RWPE2 (cell line): ENCODE measurements at regions not wholly inside any gene's neighbourhood (a gene's known extent, or its start where the extent isn't known, plus 50 kb on each side); places are given as distances from the start of the nearest gene placed in this dataset.

Experiments used
- ATAC-seq: fragments of 200-7000 bp; cut with Tn5 transposase; 3 replicates; pipeline ENCODE4 v1.9.1; 2021; ENCODE audit warnings: low read depth
- DNase-seq: peaks from one replicate; pipeline ENCODE4 v3.0.0-alpha.2; 2020; ENCODE audit warnings: low spot score
- H3K27ac ChIP-seq: fragments of 450-650 bp; 2 replicates; pipeline ENCODE4 v1.5.1; 2017; ENCODE audit warnings: mild to moderate bottlenecking; ENCODE audit not compliant: poor library complexity, severe bottlenecking
- H3K27me3 ChIP-seq: fragments of 250-450 bp; sonication (Bioruptor Pico); 2 replicates; pipeline ENCODE4 v1.5.1; 2021; ENCODE audit warnings: mild to moderate bottlenecking, moderate library complexity; ENCODE audit not compliant: insufficient read depth, poor library complexity, severe bottlenecking
- H3K36me3 ChIP-seq: fragments of 250-450 bp; sonication (Bioruptor Pico); 2 replicates; pipeline ENCODE4 v1.5.1; 2020; ENCODE audit warnings: low read depth, mild to moderate bottlenecking, moderate library complexity
- H3K4me1 ChIP-seq: fragments of 250-450 bp; sonication (Bioruptor Pico); 2 replicates; pipeline ENCODE4 v1.5.1; 2021; ENCODE audit warnings: mild to moderate bottlenecking, moderate library complexity; ENCODE audit not compliant: insufficient read depth, poor library complexity, severe bottlenecking
- H3K4me3 ChIP-seq: fragments of 250-450 bp; sonication (Bioruptor Pico); 2 replicates; pipeline ENCODE4 v1.5.1; 2021; ENCODE audit warnings: mild to moderate bottlenecking, moderate library complexity; ENCODE audit not compliant: severe bottlenecking
- H3K9me3 ChIP-seq: fragments of 250-450 bp; sonication (Bioruptor Pico); 2 replicates; pipeline ENCODE4 v1.5.1; 2021; ENCODE audit warnings: mild to moderate bottlenecking, moderate library complexity; ENCODE audit not compliant: severe bottlenecking
- CTCF ChIP-seq: fragments of 450-650 bp; IDR thresholded peaks from one replicate; pipeline ENCODE4 v1.5.1; 2017; ENCODE audit warnings: mild to moderate bottlenecking, moderate library complexity; ENCODE audit not compliant: poor library complexity, severe bottlenecking

- Histone ChIP-seq H3K36me3 (no peaks in the 10 kb centered on the region), H3K9me3 (no peaks in the 10 kb centered on the region), H3K4me1 (no peaks in the 10 kb centered on the region), H3K27ac (no peak overlapping the region), H3K4me3 (no peak overlapping the region), H3K27me3 (peaks cover 3% of the 10 kb centered on the region)
- TF ChIP-seq CTCF, result no peak
- ATAC-seq (peak; percentile 23; the same call in 1 of the 3 replicates), DNase-seq (no peak)
These were observed 88.1 kb upstream of the DHRS4 start for GRCh38 chr14:23865502-23865901.

GRCh38 chr14:23866269-23866668 is 87.3 kb upstream of the DHRS4 start:
- Histone ChIP-seq H3K9me3 (no peaks in the 10 kb centered on the region), H3K4me1 (no peaks in the 10 kb centered on the region), H3K27ac (no peak overlapping the region), H3K27me3 (peaks cover 3% of the 10 kb centered on the region), H3K4me3 (no peak overlapping the region), H3K36me3 (no peaks in the 10 kb centered on the region)
- TF ChIP-seq CTCF, result no peak
- no peak for ATAC-seq
- DNase-seq, result no peak

- H3K9me3 ChIP-seq, result no peaks in the 10 kb centered on the region
- H3K27me3 ChIP-seq, result peaks cover 3% of the 10 kb centered on the region
- no peak for TF ChIP-seq CTCF
- no peak overlapping the region for H3K4me3 ChIP-seq
- DNase-seq (no peak), ATAC-seq (no peak)
- no peak overlapping the region for H3K27ac ChIP-seq
- H3K4me1 ChIP-seq, result no peaks in the 10 kb centered on the region
- H3K36me3 ChIP-seq, result no peaks in the 10 kb centered on the region
These were observed 84.4 kb upstream of the DHRS4 start for GRCh38 chr14:23869078-23869719.

GRCh38 chr14:23876160-23876750 is 77.3 kb upstream of the DHRS4 start:
- TF ChIP-seq CTCF, result no peak
- Histone ChIP-seq H3K27me3 (no peaks in the 10 kb centered on the region), H3K4me3 (no peak overlapping the region), H3K4me1 (no peaks in the 10 kb centered on the region), H3K36me3 (no peaks in the 10 kb centered on the region), H3K27ac (no peak overlapping the region), H3K9me3 (no peaks in the 10 kb centered on the region)
- ATAC-seq (no peak), DNase-seq (no peak)

GRCh38 chr14:23877111-23877510 is 76.5 kb upstream of the DHRS4 start:
- Histone ChIP-seq H3K4me3 (no peak overlapping the region), H3K9me3 (peaks cover 2% of the 10 kb centered on the region), H3K4me1 (no peaks in the 10 kb centered on the region), H3K36me3 (no peaks in the 10 kb centered on the region), H3K27me3 (no peaks in the 10 kb centered on the region), H3K27ac (no peak overlapping the region)
- no peak for ATAC-seq
- no peak for DNase-seq
- no peak for TF ChIP-seq CTCF
